MCF 10A (cell line): ENCODE measurements at regions not wholly inside any gene's neighbourhood (a gene's known extent, or its start where the extent isn't known, plus 50 kb on each side); places are given as distances from the start of the nearest gene placed in this dataset.
A peak's percentile ranks its signal among the peaks of the same experiment; 100 is the strongest.
"Not testable (repeated sequence)": the region's sequence is repeated elsewhere in the genome, so short reads cannot be mapped to it uniquely, and the experiment has no call there.

Experiments used
- BruUV-seq: library from RNA; stranded (reverse); fragments of 400-500 nt; replicated peaks from 2 replicates; lab custom pipeline; 2021; lab: Mats Ljungman, UMichigan
- CTCF ChIA-PET: fragments of 300-600 bp; sonication (Branson Sonifier 250); formaldehyde crosslinking; extraction: SDS; loops from one replicate; lab custom pipeline; 2021; ENCODE audit warnings: antibody characterized with exemption, inconsistent platforms; lab: Yijun Ruan, JAX
- POLR2A ChIA-PET: fragments of 300-600, 350-650 bp; sonication (Branson Sonifier 250); formaldehyde crosslinking; extraction: SDS; loops from one replicate; lab custom pipeline; 2020; ENCODE audit warnings: antibody characterized with exemption, inconsistent platforms; lab: Yijun Ruan, JAX
- DNase-seq: peaks from one replicate; pipeline ENCODE4 v3.0.0-alpha.2; 2018; ENCODE audit not compliant: unreplicated experiment
- H3K27ac Mint-ChIP-seq: one replicate; pipeline ENCODE4 v1.8.0; 2022; ENCODE audit warnings: mild to moderate bottlenecking, low read depth, mixed read lengths; ENCODE audit not compliant: unreplicated experiment
- H3K27me3 Mint-ChIP-seq: one replicate; pipeline ENCODE4 v1.8.0; 2022; ENCODE audit warnings: mixed read lengths; ENCODE audit not compliant: insufficient read depth, unreplicated experiment
- H3K36me3 Mint-ChIP-seq: one replicate; pipeline ENCODE4 v1.8.0; 2022; ENCODE audit warnings: mild to moderate bottlenecking, moderate library complexity, mixed read lengths; ENCODE audit not compliant: insufficient read depth, unreplicated experiment
- H3K4me1 Mint-ChIP-seq: one replicate; pipeline ENCODE4 v1.8.0; 2022; ENCODE audit warnings: mixed read lengths; ENCODE audit not compliant: insufficient read depth, unreplicated experiment
- H3K4me3 Mint-ChIP-seq: one replicate; pipeline ENCODE4 v1.8.0; 2022; ENCODE audit warnings: mild to moderate bottlenecking, moderate library complexity, mixed read lengths; ENCODE audit not compliant: unreplicated experiment
- H3K9me3 Mint-ChIP-seq: one replicate; pipeline ENCODE4 v1.8.0; 2022; ENCODE audit warnings: mixed read lengths; ENCODE audit not compliant: unreplicated experiment
- CTCF ChIP-seq: fragments of 200-600 bp; IDR thresholded peaks from one replicate; pipeline ENCODE4 v1.8.0; 2022; ENCODE audit warnings: antibody characterized with exemption, mild to moderate bottlenecking; ENCODE audit not compliant: unreplicated experiment
- intact Hi-C: fragments of 100-400 bp; cut with micrococcal nuclease; formaldehyde crosslinking; loops from 2 replicates; pipeline ENCODE4 v1.14.1; 2022

GRCh38 chr2:100748673-100749072 is 71.3 kb upstream of the NPAS2 start:
- no peak for DNase-seq
- intact Hi-C loops: no loop called here
- POLR2A ChIA-PET: no interaction called here
- Mint-ChIP-seq H3K9me3 (no peaks in the 10 kb centered on the region), H3K27me3 (no peaks in the 10 kb centered on the region), H3K4me3 (no peak overlapping the region), H3K36me3 (peaks cover 21% of the 10 kb centered on the region), H3K4me1 (peaks cover 47% of the 10 kb centered on the region), H3K27ac (no peak overlapping the region)
- TF ChIP-seq CTCF: no peak
- BruUV-seq: no TSS peak
- CTCF ChIA-PET: no interaction called here

- no peak for DNase-seq
- peaks cover 15% of the 10 kb centered on the region for H3K36me3 Mint-ChIP-seq
- POLR2A ChIA-PET: interaction anchor here (0.7 to 0.9 kb wide), 3 partner anchors 19 to 69 kb away, joined by 3 to 4 read pairs (median 3); no protein-coding TSS in a partner anchor
- no peak overlapping the region for H3K4me3 Mint-ChIP-seq
- no peaks in the 10 kb centered on the region for H3K27me3 Mint-ChIP-seq
- TF ChIP-seq CTCF: no peak
- H3K27ac Mint-ChIP-seq: no peak overlapping the region
- intact Hi-C loops: no loop called here
- no peaks in the 10 kb centered on the region for H3K9me3 Mint-ChIP-seq
- H3K4me1 Mint-ChIP-seq: peaks cover 43% of the 10 kb centered on the region
- no TSS peak for BruUV-seq
- CTCF ChIA-PET: no interaction called here
Observed at GRCh38 chr2:100749771-100750542, 70.0 kb upstream of the NPAS2 start.

GRCh38 chr2:100751871-100752625 is 67.9 kb upstream of the NPAS2 start:
- TSS peak; percentile 100 for BruUV-seq
- H3K36me3 Mint-ChIP-seq: peaks cover 15% of the 10 kb centered on the region
- H3K9me3 Mint-ChIP-seq, H3K27me3 Mint-ChIP-seq, H3K4me3 Mint-ChIP-seq: not testable (repeated sequence)
- H3K27ac Mint-ChIP-seq: peak overlapping the region; percentile 97
- intact Hi-C loops: loop anchor here (1.0 to 2.0 kb wide), 3 partner anchors 21 to 67 kb away; no protein-coding TSS in a partner anchor
- DNase-seq: peak; percentile 74
- peaks cover 52% of the 10 kb centered on the region for H3K4me1 Mint-ChIP-seq
- ChIA-PET CTCF (interaction anchor here (0.6 to 1.8 kb wide), 13 partner anchors 15 to 1620 kb away, joined by 3 to 8 read pairs (median 3); partner anchors contain the start of gene NPAS2), POLR2A (interaction anchor here (0.6 to 2.8 kb wide), 18 partner anchors 12 to 1012 kb away, joined by 3 to 14 read pairs (median 3); partner anchors contain the start of genes NPAS2 and PDCL3)

GRCh38 chr2:100752628-100753333 is 67.2 kb upstream of the NPAS2 start:
- H3K27me3 Mint-ChIP-seq: no peaks in the 10 kb centered on the region
- POLR2A ChIA-PET: interaction anchor here (0.6 to 2.8 kb wide), 15 partner anchors 13 to 1011 kb away, joined by 3 to 14 read pairs (median 4); partner anchors contain the start of gene NPAS2
- peak overlapping the region; percentile 97 for H3K27ac Mint-ChIP-seq
- intact Hi-C loops: loop anchor here (1.0 to 2.0 kb wide), 3 partner anchors 21 to 66 kb away; no protein-coding TSS in a partner anchor
- CTCF ChIA-PET: interaction anchor here (0.8 to 1.8 kb wide), 5 partner anchors 14 to 67 kb away, joined by 3 to 5 read pairs (median 3); partner anchors contain the start of gene NPAS2
- TSS peak; percentile 70 for BruUV-seq
- H3K36me3 Mint-ChIP-seq: peaks cover 12% of the 10 kb centered on the region
- H3K4me1 Mint-ChIP-seq: peaks cover 57% of the 10 kb centered on the region
- no peaks in the 10 kb centered on the region for H3K9me3 Mint-ChIP-seq
- H3K4me3 Mint-ChIP-seq: no peak overlapping the region
- peak; percentile 83 for DNase-seq
- no peak for TF ChIP-seq CTCF
